Choroid plexus epithelial cell (primary cell): ENCODE measurements at regions not wholly inside any gene's neighbourhood (a gene's known extent, or its start where the extent isn't known, plus 50 kb on each side); places are given as distances from the start of the nearest gene placed in this dataset.
"Not testable (repeated sequence)": the region's sequence is repeated elsewhere in the genome, so short reads cannot be mapped to it uniquely, and the experiment has no call there.

Experiments
- DNase-seq: peaks from one replicate; pipeline ENCODE4 v3.0.0-alpha.2; 2010; ENCODE audit warnings: low read depth
- H3K4me3 ChIP-seq: 2 replicates; pipeline ENCODE4 v1.5.1; 2011; ENCODE audit warnings: low read depth, mild to moderate bottlenecking, control low read depth, low read length, moderate library complexity
- TF ChIP-seq, protein P1 (sequence below): conservative IDR thresholded peaks from 2 replicates; pipeline ENCODE4 v1.5.1; 2011; ENCODE audit warnings: low read depth, mild to moderate bottlenecking, control low read depth, inconsistent platforms, low read length, moderate library complexity

DNA sequence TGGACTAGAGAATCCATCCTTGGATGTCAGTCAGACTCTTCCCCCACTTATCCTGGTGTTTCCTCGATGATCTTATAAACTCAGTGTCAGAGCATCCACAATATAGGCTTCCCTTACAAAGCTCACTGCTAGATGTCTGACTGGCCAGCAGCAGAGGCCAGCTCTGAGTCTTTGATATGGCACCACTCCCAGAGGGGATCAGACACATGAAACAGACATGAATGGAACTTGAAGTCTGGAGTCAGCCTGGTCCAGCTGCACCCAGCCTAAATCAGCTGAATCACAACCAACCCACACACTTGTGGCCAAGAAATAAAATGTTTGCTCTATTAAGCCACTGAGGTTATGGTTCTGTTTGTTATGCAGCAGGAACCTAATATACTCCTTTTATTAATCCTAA is 129.6 kb upstream of the MED14 start:
- peak; percentile 34 for DNase-seq
- no peak overlapping the region for H3K4me3 ChIP-seq
- TF ChIP-seq, protein P1, sequence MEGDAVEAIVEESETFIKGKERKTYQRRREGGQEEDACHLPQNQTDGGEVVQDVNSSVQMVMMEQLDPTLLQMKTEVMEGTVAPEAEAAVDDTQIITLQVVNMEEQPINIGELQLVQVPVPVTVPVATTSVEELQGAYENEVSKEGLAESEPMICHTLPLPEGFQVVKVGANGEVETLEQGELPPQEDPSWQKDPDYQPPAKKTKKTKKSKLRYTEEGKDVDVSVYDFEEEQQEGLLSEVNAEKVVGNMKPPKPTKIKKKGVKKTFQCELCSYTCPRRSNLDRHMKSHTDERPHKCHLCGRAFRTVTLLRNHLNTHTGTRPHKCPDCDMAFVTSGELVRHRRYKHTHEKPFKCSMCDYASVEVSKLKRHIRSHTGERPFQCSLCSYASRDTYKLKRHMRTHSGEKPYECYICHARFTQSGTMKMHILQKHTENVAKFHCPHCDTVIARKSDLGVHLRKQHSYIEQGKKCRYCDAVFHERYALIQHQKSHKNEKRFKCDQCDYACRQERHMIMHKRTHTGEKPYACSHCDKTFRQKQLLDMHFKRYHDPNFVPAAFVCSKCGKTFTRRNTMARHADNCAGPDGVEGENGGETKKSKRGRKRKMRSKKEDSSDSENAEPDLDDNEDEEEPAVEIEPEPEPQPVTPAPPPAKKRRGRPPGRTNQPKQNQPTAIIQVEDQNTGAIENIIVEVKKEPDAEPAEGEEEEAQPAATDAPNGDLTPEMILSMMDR = no peak

DNA sequence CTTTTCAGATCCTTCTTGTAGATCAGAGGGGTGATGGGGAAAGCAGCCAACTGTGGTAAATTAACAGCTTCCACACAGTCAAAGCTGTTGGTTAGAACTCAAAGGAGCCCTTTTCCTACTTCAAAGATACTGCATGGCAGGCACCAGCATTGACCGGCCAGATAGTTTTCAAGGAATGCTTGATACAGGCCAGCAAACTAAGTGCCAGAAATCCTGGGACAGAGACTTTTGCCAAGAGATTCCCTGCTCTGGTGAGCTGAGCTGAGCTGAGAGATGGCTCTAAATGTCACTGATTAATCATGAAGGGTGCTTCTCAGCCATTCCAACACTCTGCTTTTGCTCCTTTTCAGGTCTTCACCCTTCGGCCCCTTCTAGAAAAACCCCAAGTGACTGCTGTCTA is 131.6 kb upstream of the MED14 start:
- H3K4me3 ChIP-seq = no peak overlapping the region
- TF ChIP-seq, protein P1 = no peak
- peak; percentile 17 for DNase-seq

DNA sequence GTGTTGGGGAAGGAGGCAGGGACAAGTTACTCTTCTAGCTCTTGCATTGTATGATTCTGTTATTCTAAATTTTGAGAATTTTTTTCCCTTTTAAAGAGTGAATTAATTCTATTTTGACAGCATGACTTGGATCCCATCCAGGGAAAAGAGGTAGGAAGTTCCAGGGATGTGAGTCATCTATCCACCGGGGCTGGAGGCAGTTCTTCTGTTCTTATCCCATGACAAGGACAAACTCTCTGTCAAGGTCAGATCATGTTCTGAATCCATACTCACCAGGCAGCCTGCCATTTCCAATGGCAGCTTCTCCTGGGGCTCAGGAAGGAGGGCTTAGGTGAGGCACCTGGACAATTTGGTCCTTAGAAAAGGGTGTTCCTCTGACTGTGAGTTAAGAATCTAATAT is 132.0 kb upstream of the MED14 start:
- no peak overlapping the region for H3K4me3 ChIP-seq
- TF ChIP-seq, protein P1 = no peak
- DNase-seq = peak; percentile 82

DNA sequence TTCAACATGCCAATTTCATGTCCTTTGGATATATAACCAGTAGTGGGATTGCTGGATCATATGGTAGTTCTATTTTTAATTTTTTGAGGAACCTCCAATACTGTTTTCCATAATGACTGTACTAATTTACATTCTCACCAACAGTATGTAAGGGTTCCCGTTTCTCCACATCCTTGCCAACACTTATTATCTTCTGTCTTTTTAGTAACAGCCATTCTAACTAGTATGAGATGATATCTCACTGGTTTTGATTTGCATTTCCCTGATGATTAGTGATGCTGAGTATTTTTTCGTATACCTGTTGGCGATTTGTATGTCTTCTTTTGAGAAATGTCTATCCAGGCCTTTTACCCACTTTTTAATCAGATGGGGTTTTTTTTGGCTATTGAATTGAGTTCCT is 133.5 kb upstream of the MED14 start:
- H3K4me3 ChIP-seq = no peak overlapping the region
- TF ChIP-seq, protein P1 = no peak
- no peak for DNase-seq

DNA sequence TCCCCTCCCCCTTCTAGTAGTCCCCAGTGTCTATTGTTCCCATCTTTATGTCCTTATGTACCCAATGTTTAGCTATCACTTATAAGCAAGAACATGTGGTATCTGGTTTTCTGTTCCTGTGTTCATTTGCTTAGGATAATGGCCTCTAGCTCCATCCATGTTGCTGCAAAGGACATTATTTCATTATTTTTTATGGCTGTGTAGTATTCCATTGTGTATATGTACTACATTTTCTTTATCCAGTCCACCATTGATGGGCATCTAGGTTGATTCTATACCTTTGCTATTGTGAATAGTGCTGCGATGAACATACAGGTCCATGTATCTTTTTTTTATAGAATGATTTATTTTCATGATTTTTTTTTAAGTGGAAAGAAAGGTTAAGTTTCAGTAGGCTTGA is 135.6 kb upstream of the MED14 start:
- H3K4me3 ChIP-seq, DNase-seq: not testable (repeated sequence)

DNA sequence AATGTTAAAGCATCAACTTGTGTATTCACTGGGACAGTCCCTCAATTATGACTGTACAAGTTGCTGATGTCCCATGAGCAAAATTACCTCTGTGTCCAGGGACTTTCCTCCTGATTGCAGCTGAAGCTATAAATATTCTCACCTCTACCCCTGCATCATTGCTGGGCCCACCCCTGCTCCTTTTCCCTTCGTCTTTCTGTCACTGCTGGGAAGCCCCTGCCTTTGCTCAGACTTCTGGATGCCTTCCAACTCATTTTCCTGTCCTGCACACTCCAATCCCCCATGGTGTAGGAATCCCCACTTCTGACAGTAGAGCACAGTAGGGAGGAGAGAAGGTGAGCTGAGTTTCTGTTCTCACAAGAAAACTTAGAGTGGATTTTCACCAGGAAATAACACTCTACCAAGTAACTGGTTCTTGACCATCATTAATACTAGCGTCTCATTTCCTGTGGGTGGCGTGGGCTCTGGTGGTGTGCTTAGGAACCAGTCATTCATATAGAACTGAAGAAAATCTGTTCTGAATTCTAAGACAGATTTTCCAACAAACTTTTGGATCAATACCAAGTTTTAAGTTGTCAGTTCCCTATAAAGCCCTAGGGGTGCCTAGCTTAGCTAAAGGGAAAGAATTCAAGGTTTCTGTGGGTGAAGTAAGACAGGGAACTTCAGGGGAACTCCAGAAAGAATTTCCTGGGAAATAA is 136.2 kb upstream of the MED14 start:
- no peak overlapping the region for H3K4me3 ChIP-seq
- TF ChIP-seq, protein P1 = peak; percentile 28
- DNase-seq = peak; percentile 69

DNA sequence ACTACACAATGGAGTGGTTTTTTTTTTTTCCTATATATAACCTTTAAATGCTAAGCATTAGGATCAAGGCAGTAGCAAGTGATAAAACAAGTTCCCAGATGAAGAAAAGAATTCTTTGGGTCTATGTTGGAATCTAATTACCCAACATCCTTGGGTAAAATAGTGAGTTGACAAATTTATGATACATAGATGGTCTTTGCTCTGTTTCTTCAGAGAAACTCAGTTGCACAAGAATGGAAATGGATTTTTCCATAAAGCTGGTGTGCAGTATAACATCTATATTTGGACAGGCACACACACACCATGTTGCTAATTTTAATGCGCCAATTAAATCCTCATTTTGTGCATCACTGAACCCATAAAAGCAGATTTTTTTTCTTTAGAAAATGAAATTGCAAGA is 137.0 kb upstream of the MED14 start:
- TF ChIP-seq, protein P1 = no peak
- no peak for DNase-seq
- H3K4me3 ChIP-seq = no peak overlapping the region
